ENCODE measurements at regions not wholly inside any gene's neighbourhood (a gene's known extent, or its start where the extent isn't known, plus 50 kb on each side); places are given as distances from the start of the nearest gene placed in this dataset.

GRCh38 chr18:42137693-42138375, 182.8 kb downstream of the PIK3C3 start:
- no peak overlapping the region for H3K4me3 ChIP-seq (ENCODE audit: low read depth, low read length)
- WGBS (ENCODE audit: insufficient coverage), result no CpG with 5 or more reads among the region's 3 CpGs
- H3K9me3 ChIP-seq (ENCODE audit: control insufficient read depth, insufficient read depth, low read length), result no peaks in the 10 kb centered on the region
- DNase-seq (ENCODE audit: low read depth in 4 of 6, low spot score in 6 of 6), result peak in 2 of 6 donors; percentile 17 to 72
- H3K27me3 ChIP-seq (ENCODE audit: control insufficient read depth, insufficient read depth, low read length), result no peaks in the 10 kb centered on the region
- H3K27ac ChIP-seq (ENCODE audit: low read depth, low read length), result no peak overlapping the region
- no peaks in the 10 kb centered on the region for H3K4me1 ChIP-seq (ENCODE audit: control insufficient read depth, insufficient read depth, low read length)
- H3K36me3 ChIP-seq (ENCODE audit: control insufficient read depth, insufficient read depth, low read length), result no peaks in the 10 kb centered on the region

GRCh38 chr18:42141439-42141838, 186.4 kb downstream of the PIK3C3 start:
- no peak for DNase-seq (ENCODE audit: low read depth in 4 of 6, low spot score in 6 of 6)
- H3K27me3 ChIP-seq (ENCODE audit: control insufficient read depth, insufficient read depth, low read length), result no peaks in the 10 kb centered on the region
- no peaks in the 10 kb centered on the region for H3K4me1 ChIP-seq (ENCODE audit: control insufficient read depth, insufficient read depth, low read length)
- no peaks in the 10 kb centered on the region for H3K36me3 ChIP-seq (ENCODE audit: control insufficient read depth, insufficient read depth, low read length)
- H3K27ac ChIP-seq (ENCODE audit: low read depth, low read length), result no peak overlapping the region
- peaks cover 2% of the 10 kb centered on the region for H3K9me3 ChIP-seq (ENCODE audit: control insufficient read depth, insufficient read depth, low read length)
- 78% methylated on average over 1 of the region's 1 CpG for WGBS (ENCODE audit: insufficient coverage)
- no peak overlapping the region for H3K4me3 ChIP-seq (ENCODE audit: low read depth, low read length)

GRCh38 chr18:42155024-42155423, 200.0 kb downstream of the PIK3C3 start:
- peak in 1 of 6 donors; percentile 15 for DNase-seq (ENCODE audit: low read depth in 4 of 6, low spot score in 6 of 6)
- Histone ChIP-seq H3K4me1 (ENCODE audit: control insufficient read depth, insufficient read depth, low read length) (no peaks in the 10 kb centered on the region), H3K27me3 (ENCODE audit: control insufficient read depth, insufficient read depth, low read length) (no peaks in the 10 kb centered on the region), H3K9me3 (ENCODE audit: control insufficient read depth, insufficient read depth, low read length) (no peaks in the 10 kb centered on the region), H3K27ac (ENCODE audit: low read depth, low read length) (no peak overlapping the region), H3K4me3 (ENCODE audit: low read depth, low read length) (no peak overlapping the region), H3K36me3 (ENCODE audit: control insufficient read depth, insufficient read depth, low read length) (no peaks in the 10 kb centered on the region)

- no peaks in the 10 kb centered on the region for H3K36me3 ChIP-seq (ENCODE audit: control insufficient read depth, insufficient read depth, low read length)
- no peak overlapping the region for H3K27ac ChIP-seq (ENCODE audit: low read depth, low read length)
- DNase-seq (ENCODE audit: low read depth in 4 of 6, low spot score in 6 of 6), result no peak
- no peaks in the 10 kb centered on the region for H3K9me3 ChIP-seq (ENCODE audit: control insufficient read depth, insufficient read depth, low read length)
- H3K4me3 ChIP-seq (ENCODE audit: low read depth, low read length), result no peak overlapping the region
- no peaks in the 10 kb centered on the region for H3K4me1 ChIP-seq (ENCODE audit: control insufficient read depth, insufficient read depth, low read length)
- H3K27me3 ChIP-seq (ENCODE audit: control insufficient read depth, insufficient read depth, low read length), result no peaks in the 10 kb centered on the region
Observed at GRCh38 chr18:42156281-42156680, 201.2 kb downstream of the PIK3C3 start.

- no peak overlapping the region for H3K4me3 ChIP-seq (ENCODE audit: low read depth, low read length)
- DNase-seq (ENCODE audit: low read depth in 4 of 6, low spot score in 6 of 6), result peak in 1 of 6 donors; percentile 47
- H3K27me3 ChIP-seq (ENCODE audit: control insufficient read depth, insufficient read depth, low read length), result no peaks in the 10 kb centered on the region
- no peaks in the 10 kb centered on the region for H3K9me3 ChIP-seq (ENCODE audit: control insufficient read depth, insufficient read depth, low read length)
- H3K4me1 ChIP-seq (ENCODE audit: control insufficient read depth, insufficient read depth, low read length), result no peaks in the 10 kb centered on the region
- no peak overlapping the region for H3K27ac ChIP-seq (ENCODE audit: low read depth, low read length)
- 91% methylated on average over 1 of the region's 1 CpG for WGBS (ENCODE audit: insufficient coverage)
- no peaks in the 10 kb centered on the region for H3K36me3 ChIP-seq (ENCODE audit: control insufficient read depth, insufficient read depth, low read length)
Observed at GRCh38 chr18:42157420-42157819, 202.4 kb downstream of the PIK3C3 start.

- no peaks in the 10 kb centered on the region for H3K27me3 ChIP-seq (ENCODE audit: control insufficient read depth, insufficient read depth, low read length)
- H3K4me3 ChIP-seq (ENCODE audit: low read depth, low read length), result no peak overlapping the region
- peak in 1 of 6 donors; percentile 79 for DNase-seq (ENCODE audit: low read depth in 4 of 6, low spot score in 6 of 6)
- no peak overlapping the region for H3K27ac ChIP-seq (ENCODE audit: low read depth, low read length)
- no peaks in the 10 kb centered on the region for H3K36me3 ChIP-seq (ENCODE audit: control insufficient read depth, insufficient read depth, low read length)
- 75% methylated on average over 2 of the region's 2 CpGs for WGBS (ENCODE audit: insufficient coverage)
- H3K4me1 ChIP-seq (ENCODE audit: control insufficient read depth, insufficient read depth, low read length), result no peaks in the 10 kb centered on the region
- H3K9me3 ChIP-seq (ENCODE audit: control insufficient read depth, insufficient read depth, low read length), result no peaks in the 10 kb centered on the region
Observed at GRCh38 chr18:42157878-42158277, 202.8 kb downstream of the PIK3C3 start.

GRCh38 chr18:42159146-42159545, 204.1 kb downstream of the PIK3C3 start:
- Histone ChIP-seq H3K27ac (ENCODE audit: low read depth, low read length) (no peak overlapping the region), H3K4me3 (ENCODE audit: low read depth, low read length) (no peak overlapping the region)
- 51% methylated on average over 2 of the region's 3 CpGs for WGBS (ENCODE audit: insufficient coverage)

GRCh38 chr18:42163321-42163720, 208.3 kb downstream of the PIK3C3 start:
- Histone ChIP-seq H3K36me3 (ENCODE audit: control insufficient read depth, insufficient read depth, low read length) (no peaks in the 10 kb centered on the region), H3K4me3 (ENCODE audit: low read depth, low read length) (no peak overlapping the region), H3K27ac (ENCODE audit: low read depth, low read length) (no peak overlapping the region), H3K4me1 (ENCODE audit: control insufficient read depth, insufficient read depth, low read length) (no peaks in the 10 kb centered on the region), H3K27me3 (ENCODE audit: control insufficient read depth, insufficient read depth, low read length) (no peaks in the 10 kb centered on the region), H3K9me3 (ENCODE audit: control insufficient read depth, insufficient read depth, low read length) (no peaks in the 10 kb centered on the region)
- no CpG with 5 or more reads among the region's 1 CpG for WGBS (ENCODE audit: insufficient coverage)
- DNase-seq (ENCODE audit: low read depth in 4 of 6, low spot score in 6 of 6), result no peak

More at GRCh38 chr18:42159146-42159545, 204.1 kb downstream of the PIK3C3 start:
- no peaks in the 10 kb centered on the region for H3K4me1 ChIP-seq (ENCODE audit: control insufficient read depth, insufficient read depth, low read length)
- no peaks in the 10 kb centered on the region for H3K9me3 ChIP-seq (ENCODE audit: control insufficient read depth, insufficient read depth, low read length)
- DNase-seq (ENCODE audit: low read depth in 4 of 6, low spot score in 6 of 6), result no peak
- H3K27me3 ChIP-seq (ENCODE audit: control insufficient read depth, insufficient read depth, low read length), result no peaks in the 10 kb centered on the region
- no peaks in the 10 kb centered on the region for H3K36me3 ChIP-seq (ENCODE audit: control insufficient read depth, insufficient read depth, low read length)

GRCh38 chr18:42164556-42164955, 209.5 kb downstream of the PIK3C3 start:
- Histone ChIP-seq H3K4me3 (ENCODE audit: low read depth, low read length) (no peak overlapping the region), H3K9me3 (ENCODE audit: control insufficient read depth, insufficient read depth, low read length) (no peaks in the 10 kb centered on the region), H3K4me1 (ENCODE audit: control insufficient read depth, insufficient read depth, low read length) (no peaks in the 10 kb centered on the region), H3K27me3 (ENCODE audit: control insufficient read depth, insufficient read depth, low read length) (no peaks in the 10 kb centered on the region), H3K27ac (ENCODE audit: low read depth, low read length) (no peak overlapping the region), H3K36me3 (ENCODE audit: control insufficient read depth, insufficient read depth, low read length) (no peaks in the 10 kb centered on the region)
- no peak for DNase-seq (ENCODE audit: low read depth in 4 of 6, low spot score in 6 of 6)
- WGBS (ENCODE audit: insufficient coverage), result no CpG with 5 or more reads among the region's 1 CpG

- H3K4me3 ChIP-seq (ENCODE audit: low read depth, low read length), result no peak overlapping the region
- H3K9me3 ChIP-seq (ENCODE audit: control insufficient read depth, insufficient read depth, low read length), result no peaks in the 10 kb centered on the region
- WGBS (ENCODE audit: insufficient coverage), result 40% methylated on average over 1 of the region's 1 CpG
- H3K27ac ChIP-seq (ENCODE audit: low read depth, low read length), result no peak overlapping the region
- H3K27me3 ChIP-seq (ENCODE audit: control insufficient read depth, insufficient read depth, low read length), result no peaks in the 10 kb centered on the region
- H3K4me1 ChIP-seq (ENCODE audit: control insufficient read depth, insufficient read depth, low read length), result no peaks in the 10 kb centered on the region
- DNase-seq (ENCODE audit: low read depth in 4 of 6, low spot score in 6 of 6), result peak in 1 of 6 donors; percentile 74
- H3K36me3 ChIP-seq (ENCODE audit: control insufficient read depth, insufficient read depth, low read length), result no peaks in the 10 kb centered on the region
Observed at GRCh38 chr18:42165922-42166513, 211.0 kb downstream of the PIK3C3 start.
